HepG2 (cell line): ENCODE measurements at regions not wholly inside any gene's neighbourhood (a gene's known extent, or its start where the extent isn't known, plus 50 kb on each side); places are given as distances from the start of the nearest gene placed in this dataset.
"Not testable (repeated sequence)": the region's sequence is repeated elsewhere in the genome, so short reads cannot be mapped to it uniquely, and the experiment has no call there.

Experiments
- ATAC-seq: fragments of 200-7000 bp; cut with Tn5 transposase; 3 replicates; pipeline ENCODE4 v1.9.1; 2020; ENCODE audit warnings: mild to moderate bottlenecking, moderate library complexity
- BruUV-seq: library from RNA; stranded (reverse); fragments of 400-500 nt; replicated peaks from 2 replicates; lab custom pipeline; 2021; lab: Mats Ljungman, UMichigan
- CTCF ChIA-PET: fragments of 300-600 bp; formaldehyde crosslinking; extraction: SDS; loops from one replicate; lab custom pipeline; 2021; ENCODE audit warnings: low total read pairs, inconsistent platforms, low intra/inter-chr PET ratio; lab: Yijun Ruan, JAX
- POLR2A ChIA-PET: fragments of 350-600 bp; sonication (Branson Sonifier 250); formaldehyde crosslinking; loops from one replicate; lab custom pipeline; 2020; ENCODE audit warnings: antibody characterized with exemption, inconsistent platforms; lab: Yijun Ruan, JAX
- DNase-seq: peaks from one replicate; pipeline ENCODE4 v3.0.0-alpha.2; 2015; ENCODE audit warnings: low spot score
- FAIRE-seq: peaks from 3 replicates; lab custom pipeline; 2011; peaks lifted over from hg19 to GRCh38; lab: Jason Lieb, UNC
- H2AFZ ChIP-seq: one replicate; pipeline ENCODE4 v1.6.1; 2011; ENCODE audit warnings: low read length, inconsistent platforms
- H3K27ac ChIP-seq: fragments of 300-600 bp; 3 replicates; pipeline ENCODE4 v1.8.0; 2011; ENCODE audit warnings: mixed run types, mild to moderate bottlenecking, mixed read lengths, low read length, inconsistent platforms; ENCODE audit not compliant: insufficient read depth; ENCODE audit errors: extremely low read length
- H3K27me3 ChIP-seq, 2 experiments: fragments of 200-600 bp in 1 of 2; 2 replicates in 1 of 2; 3 replicates in 1 of 2; pipeline versions ENCODE4 v1.6.0 to v1.8.0; 2011; ENCODE audit warnings: low read length in 2 of 2, mild to moderate bottlenecking in 2 of 2, moderate library complexity in 2 of 2, inconsistent platforms in 1 of 2; ENCODE audit not compliant: insufficient read depth in 2 of 2, control insufficient read depth in 1 of 2
- H3K36me3 ChIP-seq, 2 experiments: fragments of 200-600 bp in 1 of 2; replicated peaks in 1 of 2; 2 replicates in 1 of 2; 3 replicates in 1 of 2; pipeline versions ENCODE4 v1.5.1 to v1.8.0; 2011; ENCODE audit warnings: low read length in 2 of 2, inconsistent platforms in 1 of 2; ENCODE audit not compliant: insufficient read depth in 2 of 2, control insufficient read depth in 1 of 2
- H3K4me1 ChIP-seq: 2 replicates; pipeline ENCODE4 v1.5.1; 2012; ENCODE audit warnings: low read length, inconsistent platforms; ENCODE audit not compliant: insufficient read depth
- H3K4me2 ChIP-seq: 2 replicates; pipeline ENCODE4 v1.6.0; 2011; ENCODE audit warnings: low read depth, low read length, inconsistent platforms
- H3K4me3 ChIP-seq, 3 experiments: fragments of 200-600 bp in 1 of 3; sonication (generic), shearing (Covaris generic) in 1 of 3; replicated peaks in 1 of 3; 2 replicates each; pipeline ENCODE4 v1.5.1; 2011 to 2016; ENCODE audit warnings: low read length in 3 of 3, inconsistent platforms in 2 of 3, low read depth in 2 of 3, mild to moderate bottlenecking in 2 of 3, control low read depth in 1 of 3, mixed read lengths in 1 of 3; ENCODE audit not compliant: insufficient read depth in 1 of 3
- H3K79me2 ChIP-seq: one replicate; pipeline ENCODE4 v1.6.1; 2011; ENCODE audit warnings: low read length, inconsistent platforms; ENCODE audit not compliant: insufficient read depth
- H3K9ac ChIP-seq: 2 replicates; pipeline ENCODE4 v1.6.0; 2011; ENCODE audit warnings: mild to moderate bottlenecking, low read depth, low read length, inconsistent platforms; ENCODE audit not compliant: insufficient read depth
- H3K9me3 ChIP-seq: 2 replicates; pipeline ENCODE4 v1.5.1; 2012; ENCODE audit warnings: mild to moderate bottlenecking, low read length
- H4K20me1 ChIP-seq: 2 replicates; pipeline ENCODE4 v1.6.0; 2011; ENCODE audit warnings: inconsistent platforms, mild to moderate bottlenecking, low read length, moderate library complexity; ENCODE audit not compliant: insufficient read depth
- WGBS: methylation state at CpG from one replicate; pipeline ENCODE4 v1.1.6; 2017; ENCODE audit warnings: low lambda C conversion rate; 5-methylcytosine and 5-hydroxymethylcytosine counted together
- in situ Hi-C: cut with HindIII; loops from 2 replicates; pipeline ENCODE4 v1.10.0; 2017; ENCODE audit warnings: low pct_unique_long_range_greater_than_20kb; ENCODE audit not compliant: extremely low pct_ligation_motif_present
- intact Hi-C: fragments of 100-400 bp; cut with micrococcal nuclease; formaldehyde crosslinking; loops from one replicate; pipeline ENCODE4 v1.10.0; 2022; ENCODE audit not compliant: unreplicated experiment

- FAIRE-seq, DNase-seq, CTCF ChIA-PET, H3K9me3 ChIP-seq, ATAC-seq, POLR2A ChIA-PET, in situ Hi-C loops, H3K9ac ChIP-seq, H2AFZ ChIP-seq, H3K36me3 ChIP-seq, H3K79me2 ChIP-seq, H4K20me1 ChIP-seq, H3K4me3 ChIP-seq, H3K4me2 ChIP-seq, H3K27me3 ChIP-seq, intact Hi-C loops, H3K27ac ChIP-seq, H3K4me1 ChIP-seq, BruUV-seq: not testable (repeated sequence)
- 26% methylated on average over 8 of the region's 8 CpGs for WGBS
Measured at GRCh38 chr14:48259876-48260275, 584.5 kb upstream of the MDGA2 start.

- in situ Hi-C loops, H3K36me3 ChIP-seq, DNase-seq, H3K27ac ChIP-seq, FAIRE-seq, H3K4me2 ChIP-seq, H3K9me3 ChIP-seq, H3K4me1 ChIP-seq, H3K27me3 ChIP-seq, H3K79me2 ChIP-seq, H3K9ac ChIP-seq, H4K20me1 ChIP-seq, H2AFZ ChIP-seq, H3K4me3 ChIP-seq, intact Hi-C loops, POLR2A ChIA-PET, ATAC-seq, BruUV-seq, CTCF ChIA-PET: not testable (repeated sequence)
- 31% methylated on average over 5 of the region's 5 CpGs for WGBS
Measured at GRCh38 chr14:48259232-48259631, 583.8 kb upstream of the MDGA2 start.

GRCh38 chr14:48258703-48259102 is 583.3 kb upstream of the MDGA2 start:
- ATAC-seq, CTCF ChIA-PET, H3K27me3 ChIP-seq, H4K20me1 ChIP-seq, DNase-seq, H3K79me2 ChIP-seq, H3K27ac ChIP-seq, H3K4me3 ChIP-seq, H2AFZ ChIP-seq, FAIRE-seq, in situ Hi-C loops, H3K9me3 ChIP-seq, POLR2A ChIA-PET, H3K9ac ChIP-seq, intact Hi-C loops, H3K36me3 ChIP-seq, H3K4me1 ChIP-seq, H3K4me2 ChIP-seq, BruUV-seq: not testable (repeated sequence)
- 7% methylated on average over 6 of the region's 9 CpGs for WGBS
